T-helper 17 cell (primary cell): ENCODE measurements at regions not wholly inside any gene's neighbourhood (a gene's known extent, or its start where the extent isn't known, plus 50 kb on each side); places are given as distances from the start of the nearest gene placed in this dataset.
"Not testable (repeated sequence)": the region's sequence is repeated elsewhere in the genome, so short reads cannot be mapped to it uniquely, and the experiment has no call there.

ENCODE experiments used
- ATAC-seq: fragments of 150-1000 bp; cut with Tn5 transposase; 2 replicates; pipeline ENCODE4 v1.10.0; 2021; ENCODE audit warnings: mild to moderate bottlenecking, moderate library complexity
- DNase-seq, 3 donors: peaks; one replicate each; pipeline versions ENCODE4 v3.0.0 to v3.0.0-alpha.2; 2020 to 2021
- H3K9me3 ChIP-seq: one replicate; pipeline ENCODE4 v1.7.0; 2013; ENCODE audit warnings: low read length, mild to moderate bottlenecking; ENCODE audit not compliant: control insufficient read depth, poor library complexity, severe bottlenecking
- H3K27ac Mint-ChIP-seq: one replicate; pipeline ENCODE4 v1.8.0; 2022; ENCODE audit warnings: mild to moderate bottlenecking, moderate library complexity, mixed read lengths
- H3K27me3 Mint-ChIP-seq: one replicate; pipeline ENCODE4 v1.8.0; 2022; ENCODE audit warnings: mixed read lengths
- H3K36me3 Mint-ChIP-seq: one replicate; pipeline ENCODE4 v1.8.0; 2022; ENCODE audit warnings: low read depth, mixed read lengths
- H3K4me1 Mint-ChIP-seq: one replicate; pipeline ENCODE4 v1.8.0; 2022; ENCODE audit warnings: mild to moderate bottlenecking, mixed read lengths
- H3K4me3 Mint-ChIP-seq: one replicate; pipeline ENCODE4 v1.8.0; 2022; ENCODE audit warnings: mild to moderate bottlenecking, moderate library complexity, mixed read lengths

DNA sequence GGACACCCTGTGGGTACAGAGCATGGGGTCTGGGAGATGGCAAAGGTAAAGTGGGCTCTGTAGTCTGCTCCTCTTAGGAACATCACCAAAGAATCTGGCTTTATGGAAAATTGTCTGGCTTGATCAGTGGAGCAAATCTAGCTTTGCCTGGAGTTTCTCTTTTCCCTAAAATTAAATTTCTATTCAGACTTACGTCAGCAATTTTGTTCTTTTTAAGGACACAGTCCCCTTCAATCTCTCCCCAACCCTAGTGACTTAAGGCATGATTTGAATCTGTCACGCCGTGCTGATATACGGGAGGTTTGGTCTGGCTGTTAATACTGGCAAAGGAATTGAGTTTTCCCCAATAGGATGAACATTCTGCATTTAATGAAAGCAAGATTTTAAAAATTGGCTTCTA lies 72.3 kb upstream of the ERCC6L2 start:
- DNase-seq (no peak), ATAC-seq (no peak)
- H3K4me3 Mint-ChIP-seq, result no peak overlapping the region
- no peak overlapping the region for H3K27ac Mint-ChIP-seq
- no peaks in the 10 kb centered on the region for H3K4me1 Mint-ChIP-seq
- H3K27me3 Mint-ChIP-seq, result peaks cover 45% of the 10 kb centered on the region
- no peaks in the 10 kb centered on the region for H3K9me3 ChIP-seq
- peaks cover 2% of the 10 kb centered on the region for H3K36me3 Mint-ChIP-seq

- ATAC-seq (no peak), DNase-seq (no peak)
- Mint-ChIP-seq H3K4me3 (no peak overlapping the region), H3K36me3 (peaks cover 2% of the 10 kb centered on the region), H3K27ac (no peak overlapping the region), H3K27me3 (peaks cover 33% of the 10 kb centered on the region), H3K4me1 (no peaks in the 10 kb centered on the region)
- H3K9me3 ChIP-seq, result no peaks in the 10 kb centered on the region
These were observed 73.7 kb upstream of the ERCC6L2 start for GRCh38 chr9:95801797-95802196.

GRCh38 chr9:95796029-95796428 lies 79.5 kb upstream of the ERCC6L2 start:
- H3K9me3 ChIP-seq, result no peaks in the 10 kb centered on the region
- Mint-ChIP-seq H3K27me3 (peaks cover 28% of the 10 kb centered on the region), H3K27ac (no peak overlapping the region), H3K4me1 (no peaks in the 10 kb centered on the region), H3K36me3 (peaks cover 2% of the 10 kb centered on the region), H3K4me3 (no peak overlapping the region)
- no peak for DNase-seq
- no peak for ATAC-seq

DNA sequence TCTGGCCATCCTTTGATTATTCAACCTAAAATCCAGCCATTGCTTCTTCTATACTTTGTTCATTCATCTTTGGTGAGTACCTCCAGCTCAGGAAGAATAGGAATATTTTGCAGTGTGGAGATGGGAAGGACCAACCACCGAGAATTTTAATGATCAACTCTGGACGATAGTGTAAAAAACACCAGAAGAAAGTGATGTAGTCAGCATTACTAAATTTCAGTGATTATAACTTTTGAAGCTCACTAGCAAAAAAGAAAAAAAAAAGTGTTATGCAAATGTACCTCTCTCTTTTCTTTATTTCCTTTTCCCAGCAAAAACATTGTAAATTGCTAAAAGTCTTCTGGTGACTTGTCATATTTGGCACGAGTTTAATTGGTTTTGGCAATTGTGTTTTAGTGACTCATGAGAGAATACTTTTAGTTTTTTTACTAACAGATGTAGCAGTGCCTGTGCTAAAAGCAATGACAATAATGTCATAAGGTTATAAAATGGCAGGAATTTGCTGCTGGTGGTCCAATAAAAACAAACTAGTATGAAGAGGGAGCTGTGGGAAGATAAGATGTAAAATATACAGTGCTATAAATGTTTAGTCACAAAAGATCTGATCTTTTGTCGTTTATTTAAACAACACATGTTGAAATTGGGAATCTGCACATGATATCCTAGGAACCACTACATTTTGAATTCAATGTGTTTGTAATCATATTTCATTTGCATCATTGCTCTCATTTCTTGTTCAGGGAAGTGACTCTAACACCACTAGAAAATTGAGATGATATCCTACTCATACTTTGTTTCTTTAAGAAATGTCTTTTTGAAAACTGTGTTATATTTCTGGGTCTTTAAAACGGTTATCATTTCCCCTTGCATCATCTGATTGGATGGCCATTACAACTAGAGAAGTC lies 81.3 kb upstream of the ERCC6L2 start:
- H3K4me3 Mint-ChIP-seq, result no peak overlapping the region
- ATAC-seq, result no peak
- no peaks in the 10 kb centered on the region for H3K9me3 ChIP-seq
- H3K27me3 Mint-ChIP-seq, result peaks cover 35% of the 10 kb centered on the region
- peaks cover 2% of the 10 kb centered on the region for H3K36me3 Mint-ChIP-seq
- H3K4me1 Mint-ChIP-seq, result no peaks in the 10 kb centered on the region
- no peak for DNase-seq
- no peak overlapping the region for H3K27ac Mint-ChIP-seq

DNA sequence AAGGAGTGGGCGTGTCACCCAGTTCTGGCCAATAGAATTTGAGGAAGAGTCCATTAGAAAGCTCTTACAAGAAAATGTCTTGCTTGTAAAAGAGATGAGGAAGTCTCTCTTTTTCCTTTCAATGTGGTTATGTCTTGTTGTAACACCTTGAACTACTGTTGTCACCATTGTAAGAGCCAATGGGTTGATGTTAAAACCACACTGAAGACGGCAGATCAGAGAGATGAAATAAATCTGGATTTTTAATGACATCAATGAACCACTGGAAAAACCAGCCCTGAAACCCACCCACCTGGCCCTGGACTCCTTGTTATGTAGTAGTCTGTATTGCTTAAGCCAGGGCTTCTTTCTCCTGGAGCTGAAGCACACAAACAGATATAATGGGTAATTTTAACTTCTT lies 83.8 kb upstream of the ERCC6L2 start:
- ATAC-seq (no peak), DNase-seq (no peak)

GRCh38 chr9:95791286-95791685 lies 84.2 kb upstream of the ERCC6L2 start:
- no peak for DNase-seq
- no peaks in the 10 kb centered on the region for H3K4me1 Mint-ChIP-seq
- no peak overlapping the region for H3K4me3 Mint-ChIP-seq
- peaks cover 28% of the 10 kb centered on the region for H3K27me3 Mint-ChIP-seq
- no peaks in the 10 kb centered on the region for H3K36me3 Mint-ChIP-seq
- ATAC-seq, result no peak
- no peak overlapping the region for H3K27ac Mint-ChIP-seq
- H3K9me3 ChIP-seq, result no peaks in the 10 kb centered on the region

More for the DNA sequence above, 83.8 kb upstream of the ERCC6L2 start:
- Mint-ChIP-seq H3K36me3 (no peaks in the 10 kb centered on the region), H3K27ac (no peak overlapping the region), H3K4me1 (no peaks in the 10 kb centered on the region), H3K27me3 (peaks cover 28% of the 10 kb centered on the region), H3K4me3 (no peak overlapping the region)
- H3K9me3 ChIP-seq, result no peaks in the 10 kb centered on the region

DNA sequence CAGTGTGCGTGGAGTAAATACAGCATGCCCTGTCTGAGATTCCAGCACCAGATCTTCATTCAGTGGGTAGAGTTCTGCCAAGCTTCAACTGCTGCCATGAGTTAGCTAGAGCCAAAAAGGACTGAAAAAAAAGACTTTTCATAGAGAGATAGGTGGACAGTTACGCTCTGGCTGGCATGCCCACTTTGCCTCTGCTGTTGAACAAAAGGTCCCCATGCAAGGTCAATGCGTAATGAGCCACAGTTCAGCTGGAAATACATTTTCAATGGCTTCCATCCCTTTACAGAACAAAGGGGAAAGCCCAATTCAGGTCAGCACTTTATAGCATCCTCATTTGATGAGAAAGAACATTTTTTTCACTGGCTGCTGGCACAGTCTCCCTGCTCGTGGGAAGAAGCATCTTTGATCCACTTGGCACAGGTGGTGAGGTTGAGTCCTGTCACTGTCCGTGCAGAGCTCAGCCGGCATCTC lies 86.9 kb upstream of the ERCC6L2 start:
- H3K9me3 ChIP-seq, result no peaks in the 10 kb centered on the region
- Mint-ChIP-seq H3K36me3 (no peaks in the 10 kb centered on the region), H3K27me3 (peaks cover 7% of the 10 kb centered on the region), H3K4me1 (no peaks in the 10 kb centered on the region), H3K27ac (no peak overlapping the region), H3K4me3 (no peak overlapping the region)
- no peak for ATAC-seq
- no peak for DNase-seq

GRCh38 chr9:95788021-95788420 lies 87.5 kb upstream of the ERCC6L2 start:
- ATAC-seq (no peak), DNase-seq (no peak)
- no peak overlapping the region for H3K4me3 Mint-ChIP-seq
- no peak overlapping the region for H3K27ac Mint-ChIP-seq
- peaks cover 7% of the 10 kb centered on the region for H3K27me3 Mint-ChIP-seq
- H3K9me3 ChIP-seq, result no peaks in the 10 kb centered on the region
- H3K36me3 Mint-ChIP-seq, result no peaks in the 10 kb centered on the region
- H3K4me1 Mint-ChIP-seq, result no peaks in the 10 kb centered on the region

GRCh38 chr9:95785209-95785608 lies 90.3 kb upstream of the ERCC6L2 start:
- Mint-ChIP-seq H3K4me1 (no peaks in the 10 kb centered on the region), H3K27me3 (peaks cover 12% of the 10 kb centered on the region), H3K27ac (no peak overlapping the region), H3K4me3 (no peak overlapping the region), H3K36me3 (no peaks in the 10 kb centered on the region)
- H3K9me3 ChIP-seq, result no peaks in the 10 kb centered on the region
- no peak for ATAC-seq
- DNase-seq, result no peak

- no peak for DNase-seq
- Mint-ChIP-seq H3K36me3 (no peaks in the 10 kb centered on the region), H3K4me1 (no peaks in the 10 kb centered on the region), H3K27ac (no peak overlapping the region), H3K4me3 (no peak overlapping the region), H3K27me3 (peaks cover 5% of the 10 kb centered on the region)
- ATAC-seq, result no peak
- no peaks in the 10 kb centered on the region for H3K9me3 ChIP-seq
These were observed 91.2 kb upstream of the ERCC6L2 start for GRCh38 chr9:95784318-95784717.

DNA sequence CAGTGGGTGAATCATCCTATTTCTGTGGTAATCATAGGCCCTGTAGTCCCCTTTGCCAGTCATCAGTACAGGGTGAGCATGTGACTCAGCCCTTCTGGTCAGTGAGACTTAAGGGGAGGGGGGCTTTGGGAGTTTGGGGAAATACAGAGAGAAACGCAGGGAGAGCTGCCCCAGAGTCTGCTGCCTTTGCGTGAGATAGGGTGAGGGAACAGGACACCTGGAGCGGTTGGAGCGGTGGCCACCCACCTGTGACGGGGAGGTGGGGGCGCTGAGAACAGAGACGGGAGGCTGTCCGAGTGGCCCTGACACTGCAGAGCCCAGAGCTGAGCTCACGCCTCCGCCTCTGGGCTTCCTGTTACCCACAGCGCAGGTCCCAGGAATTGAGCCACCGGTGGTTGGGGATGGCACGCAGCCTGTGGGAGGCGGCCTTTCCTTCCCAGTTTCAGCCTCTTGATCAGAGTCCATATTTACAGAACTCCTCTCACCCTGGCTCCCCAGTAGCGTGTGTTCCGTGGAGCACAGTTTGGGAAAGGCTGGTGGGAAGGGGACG lies 92.0 kb upstream of the ERCC6L2 start:
- no peaks in the 10 kb centered on the region for H3K9me3 ChIP-seq
- peaks cover 5% of the 10 kb centered on the region for H3K27me3 Mint-ChIP-seq
- ATAC-seq (no peak), DNase-seq (no peak)
- H3K27ac Mint-ChIP-seq, result no peak overlapping the region
- H3K4me3 Mint-ChIP-seq, result no peak overlapping the region
- no peaks in the 10 kb centered on the region for H3K36me3 Mint-ChIP-seq
- H3K4me1 Mint-ChIP-seq, result no peaks in the 10 kb centered on the region

GRCh38 chr9:95780751-95781150 lies 94.7 kb upstream of the ERCC6L2 start:
- H3K27me3 Mint-ChIP-seq, result peaks cover 5% of the 10 kb centered on the region
- DNase-seq (no peak), ATAC-seq (no peak)
- peaks cover 2% of the 10 kb centered on the region for H3K4me1 Mint-ChIP-seq
- no peak overlapping the region for H3K27ac Mint-ChIP-seq
- H3K4me3 Mint-ChIP-seq, result no peak overlapping the region
- H3K36me3 Mint-ChIP-seq, result no peaks in the 10 kb centered on the region
- no peaks in the 10 kb centered on the region for H3K9me3 ChIP-seq

DNA sequence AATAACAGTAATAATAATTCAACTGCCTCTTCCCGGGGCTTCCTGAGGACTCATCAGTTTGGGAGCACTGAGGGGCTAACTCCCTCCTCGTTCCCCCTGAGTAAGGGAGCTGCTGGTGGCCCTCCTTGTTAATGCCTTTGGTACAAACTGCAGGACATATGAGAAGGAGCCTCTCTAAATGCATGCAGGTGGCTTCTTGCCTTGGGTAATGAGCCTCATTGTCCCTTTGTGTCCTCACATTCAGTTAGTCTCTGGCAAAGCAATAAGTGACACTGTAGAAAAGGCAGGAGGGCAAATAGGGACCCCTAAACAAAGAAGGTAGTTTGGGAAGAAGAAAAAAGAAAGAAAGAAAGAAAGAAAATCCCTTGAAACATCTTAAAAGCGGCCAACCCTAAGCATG lies 95.4 kb upstream of the ERCC6L2 start:
- no peaks in the 10 kb centered on the region for H3K36me3 Mint-ChIP-seq
- DNase-seq, result no peak
- no peak overlapping the region for H3K4me3 Mint-ChIP-seq

GRCh38 chr9:95779597-95779996 lies 95.9 kb upstream of the ERCC6L2 start:
- H3K4me3 Mint-ChIP-seq, H3K27ac Mint-ChIP-seq, H3K9me3 ChIP-seq, H3K4me1 Mint-ChIP-seq, H3K27me3 Mint-ChIP-seq, DNase-seq, H3K36me3 Mint-ChIP-seq, ATAC-seq: not testable (repeated sequence)

More for the DNA sequence above, 95.4 kb upstream of the ERCC6L2 start:
- no peak overlapping the region for H3K27ac Mint-ChIP-seq
- ATAC-seq, result no peak
- H3K4me1 Mint-ChIP-seq, result peaks cover 2% of the 10 kb centered on the region
- H3K27me3 Mint-ChIP-seq, result peaks cover 5% of the 10 kb centered on the region
- H3K9me3 ChIP-seq, result no peaks in the 10 kb centered on the region
